Peyer's patch (tissue), 4 donors: ENCODE measurements at regions not wholly inside any gene's neighbourhood (a gene's known extent, or its start where the extent isn't known, plus 50 kb on each side); places are given as distances from the start of the nearest gene placed in this dataset.

Source experiments
- CTCF ChIP-seq, 6 experiments: fragments of 450-650 bp in 4 of 6; fragments of 200-600 bp in 2 of 6; sonication (generic) in 1 of 6; IDR thresholded peaks; one replicate each; pipeline ENCODE4 v1.5.1; 2017 to 2019; ENCODE audit warnings: antibody characterized with exemption in 6 of 6, mild to moderate bottlenecking in 3 of 6, moderate library complexity in 1 of 6
- POLR2A ChIP-seq, 2 donors: fragments of 450-650 bp; IDR thresholded peaks; one replicate each; pipeline ENCODE4 v1.5.1; 2017; ENCODE audit warnings: antibody characterized with exemption in 2 of 2, mild to moderate bottlenecking in 2 of 2, moderate library complexity in 2 of 2

- TF ChIP-seq CTCF (IDR thresholded peaks at IDR 0.05): no peak
- no peak for TF ChIP-seq POLR2A (IDR thresholded peaks at IDR 0.05)
Measured at GRCh38 chr17:52271781-52272180, 113.3 kb upstream of the CA10 start.
